ENCODE measurements at regions not wholly inside any gene's neighbourhood (a gene's known extent, or its start where the extent isn't known, plus 50 kb on each side); places are given as distances from the start of the nearest gene placed in this dataset.
A peak's percentile ranks its signal among the peaks of the same experiment; 100 is the strongest.
"Not testable (repeated sequence)": the region's sequence is repeated elsewhere in the genome, so short reads cannot be mapped to it uniquely, and the experiment has no call there.

GRCh38 chr2:235211056-235211455 lies 259.2 kb downstream of the SH3BP4 start:
- no peak for DNase-seq (ENCODE audit: low read depth, low spot score)
- H3K27ac ChIP-seq: no peak overlapping the region

- DNase-seq (ENCODE audit: low read depth, low spot score): no peak
- H3K27ac ChIP-seq: no peak overlapping the region
These were observed 260.8 kb downstream of the SH3BP4 start for GRCh38 chr2:235212501-235213158.

GRCh38 chr2:235215248-235215647 lies 263.4 kb downstream of the SH3BP4 start:
- no peak for DNase-seq (ENCODE audit: low read depth, low spot score)
- no peak overlapping the region for H3K27ac ChIP-seq

GRCh38 chr2:235216901-235217300 lies 265.1 kb downstream of the SH3BP4 start:
- DNase-seq (ENCODE audit: low read depth, low spot score): no peak
- H3K27ac ChIP-seq: no peak overlapping the region

- no peak overlapping the region for H3K27ac ChIP-seq
- no peak for DNase-seq (ENCODE audit: low read depth, low spot score)
These were observed 266.0 kb downstream of the SH3BP4 start for GRCh38 chr2:235217846-235218245.

GRCh38 chr2:235218486-235218907 lies 266.7 kb downstream of the SH3BP4 start:
- H3K27ac ChIP-seq: no peak overlapping the region
- no peak for DNase-seq (ENCODE audit: low read depth, low spot score)

- DNase-seq (ENCODE audit: low read depth, low spot score): no peak
- no peak overlapping the region for H3K27ac ChIP-seq
These were observed 267.2 kb downstream of the SH3BP4 start for GRCh38 chr2:235219048-235219447.

GRCh38 chr2:235220331-235220730 lies 268.5 kb downstream of the SH3BP4 start:
- no peak overlapping the region for H3K27ac ChIP-seq
- DNase-seq (ENCODE audit: low read depth, low spot score): no peak

- no peak for DNase-seq (ENCODE audit: low read depth, low spot score)
- no peak overlapping the region for H3K27ac ChIP-seq
These were observed 270.8 kb upstream of the AGAP1 start for GRCh38 chr2:235223011-235223410.

- H3K27ac ChIP-seq: no peak overlapping the region
- no peak for DNase-seq (ENCODE audit: low read depth, low spot score)
These were observed 269.4 kb upstream of the AGAP1 start for GRCh38 chr2:235224410-235224809.

- H3K27ac ChIP-seq: no peak overlapping the region
- DNase-seq (ENCODE audit: low read depth, low spot score): no peak
These were observed 268.6 kb upstream of the AGAP1 start for GRCh38 chr2:235225261-235225660.

GRCh38 chr2:235227590-235227989 lies 266.3 kb upstream of the AGAP1 start:
- no peak overlapping the region for H3K27ac ChIP-seq
- DNase-seq (ENCODE audit: low read depth, low spot score): no peak

- not testable (repeated sequence) for DNase-seq (ENCODE audit: low read depth, low spot score); H3K27ac ChIP-seq
These were observed 265.4 kb upstream of the AGAP1 start for GRCh38 chr2:235228422-235228821.

GRCh38 chr2:235229236-235229635 lies 264.6 kb upstream of the AGAP1 start:
- no peak overlapping the region for H3K27ac ChIP-seq
- DNase-seq (ENCODE audit: low read depth, low spot score): no peak

GRCh38 chr2:235230821-235231601 lies 262.8 kb upstream of the AGAP1 start:
- no peak overlapping the region for H3K27ac ChIP-seq
- DNase-seq (ENCODE audit: low read depth, low spot score): no peak

GRCh38 chr2:235232449-235233433 lies 261.1 kb upstream of the AGAP1 start:
- H3K27ac ChIP-seq: no peak overlapping the region
- DNase-seq (ENCODE audit: low read depth, low spot score): no peak

- H3K27ac ChIP-seq: no peak overlapping the region
- DNase-seq (ENCODE audit: low read depth, low spot score): no peak
These were observed 259.1 kb upstream of the AGAP1 start for GRCh38 chr2:235234736-235235135.

GRCh38 chr2:235235977-235236767 lies 257.7 kb upstream of the AGAP1 start:
- no peak for DNase-seq (ENCODE audit: low read depth, low spot score)
- no peak overlapping the region for H3K27ac ChIP-seq

GRCh38 chr2:235238537-235238936 lies 255.3 kb upstream of the AGAP1 start:
- DNase-seq (ENCODE audit: low read depth, low spot score): peak; percentile 3

GRCh38 chr2:235240574-235240973 lies 253.3 kb upstream of the AGAP1 start:
- H3K27ac ChIP-seq: no peak overlapping the region
- no peak for DNase-seq (ENCODE audit: low read depth, low spot score)

More at GRCh38 chr2:235238537-235238936, 255.3 kb upstream of the AGAP1 start:
- no peak overlapping the region for H3K27ac ChIP-seq

Data from epithelial cell of prostate (primary cell).